Superior temporal gyrus (tissue), 1 donor: ENCODE measurements at regions not wholly inside any gene's neighbourhood (a gene's known extent, or its start where the extent isn't known, plus 50 kb on each side); places are given as distances from the start of the nearest gene placed in this dataset.

Experiments used
- DNase-seq: peaks from one replicate; pipeline ENCODE4 v3.0.0-alpha.2; 2016; ENCODE audit errors: extremely low spot score

DNA sequence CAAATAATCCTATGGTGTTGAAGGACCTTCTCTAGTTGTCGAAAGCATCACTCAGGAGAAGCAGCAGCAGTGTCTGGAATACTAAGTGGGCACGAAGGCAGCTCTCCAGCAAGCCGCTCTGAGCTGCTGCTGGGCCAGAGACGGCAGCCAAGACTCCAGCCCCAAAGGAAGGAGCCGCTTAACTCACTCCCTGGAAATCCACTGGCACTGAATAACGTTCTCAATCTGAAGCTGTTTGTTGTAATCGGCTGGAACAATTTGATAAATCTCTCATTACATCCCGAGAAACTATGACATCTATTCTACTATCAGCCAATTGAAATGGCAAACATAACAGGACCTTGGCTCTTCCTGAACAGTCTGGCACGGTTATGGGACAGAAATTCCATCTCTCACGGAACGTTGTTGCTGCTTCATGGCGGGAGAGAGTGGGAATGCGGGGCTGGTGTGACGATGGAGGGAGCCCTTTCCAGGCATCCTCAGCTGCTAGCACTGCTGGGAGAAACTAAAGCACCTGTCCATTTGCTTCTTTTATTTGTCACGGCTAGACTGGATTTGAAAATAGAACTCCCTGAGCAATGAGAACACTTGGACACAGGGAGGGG lies 331.5 kb upstream of the RNF32 start:
- DNase-seq, result peak; percentile 63

DNA sequence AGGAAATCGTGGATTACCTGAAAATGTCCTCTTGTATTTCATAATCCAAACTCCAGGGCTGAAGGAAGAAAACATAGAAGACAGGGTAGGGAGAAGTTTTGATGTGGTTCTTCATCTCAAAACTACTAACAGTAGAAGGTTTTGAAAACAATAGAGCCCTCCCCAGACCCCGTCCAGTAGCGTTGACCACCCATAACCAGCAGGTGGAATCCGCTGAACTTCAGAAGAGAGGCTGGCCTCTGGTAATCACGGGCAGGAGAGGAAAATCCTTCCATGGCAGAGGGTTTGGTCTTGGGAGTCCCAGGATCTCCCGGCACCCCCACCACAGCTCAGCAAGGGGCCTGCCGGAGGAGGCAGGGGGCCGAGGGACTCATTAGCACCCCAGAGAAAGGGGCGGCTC lies 333.4 kb upstream of the RNF32 start:
- no peak for DNase-seq

DNA sequence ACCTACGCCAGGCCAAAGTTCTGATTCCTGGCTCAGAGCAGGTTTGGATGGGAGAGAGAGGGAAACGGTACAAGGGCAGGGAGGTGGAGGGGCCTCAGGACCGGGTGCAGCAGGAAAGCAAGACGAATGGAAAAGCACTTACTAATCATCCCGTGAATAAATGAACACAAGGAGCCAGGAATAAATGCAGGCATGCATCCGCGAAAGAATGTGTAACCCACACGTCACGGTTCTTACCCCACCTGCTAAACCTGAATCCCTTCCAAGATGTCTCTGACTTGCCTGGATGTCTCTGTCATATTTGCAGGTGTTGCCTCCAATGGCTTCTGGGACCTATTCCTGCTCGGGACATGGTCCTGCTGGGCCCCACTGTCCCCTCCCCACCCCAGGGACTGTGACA lies 335.2 kb upstream of the RNF32 start:
- no peak for DNase-seq

DNA sequence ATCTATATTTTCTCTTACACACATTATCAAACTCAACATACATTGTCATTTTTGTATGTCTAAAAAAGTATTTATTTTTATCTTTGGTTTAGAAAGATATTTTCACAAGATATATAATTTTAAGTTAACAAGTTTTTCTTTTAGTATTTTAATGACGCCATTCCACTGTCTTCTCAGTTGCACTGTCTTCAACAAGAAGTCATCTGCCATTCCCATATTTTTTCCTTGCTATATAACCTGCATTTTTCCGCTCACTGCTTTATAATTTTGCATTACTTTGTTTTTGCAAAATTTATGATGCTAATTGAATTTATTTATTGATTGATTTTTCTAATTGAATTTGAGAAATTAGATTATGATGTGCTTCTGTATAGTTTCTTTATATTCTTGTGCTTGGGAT lies 357.8 kb upstream of the RNF32 start:
- DNase-seq, result no peak

DNA sequence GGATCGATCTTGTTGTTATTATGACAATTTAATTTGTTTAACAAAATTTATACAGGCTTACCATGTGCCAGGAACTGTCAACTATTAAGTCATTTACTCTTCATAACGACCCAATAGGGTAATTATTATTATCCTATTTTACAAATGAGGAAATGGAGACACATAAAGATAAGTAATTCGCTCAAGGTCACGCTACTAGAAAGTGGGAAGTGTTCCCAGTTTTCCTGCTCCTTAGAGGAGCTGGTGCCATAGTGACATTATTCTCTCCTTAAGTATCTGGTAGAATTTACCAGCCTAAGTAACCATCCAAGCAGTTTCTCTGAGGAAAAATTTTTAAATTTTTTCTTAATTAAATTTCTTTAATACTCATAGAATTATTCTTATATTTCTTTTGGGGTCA lies 360.9 kb upstream of the RNF32 start:
- DNase-seq, result no peak

DNA sequence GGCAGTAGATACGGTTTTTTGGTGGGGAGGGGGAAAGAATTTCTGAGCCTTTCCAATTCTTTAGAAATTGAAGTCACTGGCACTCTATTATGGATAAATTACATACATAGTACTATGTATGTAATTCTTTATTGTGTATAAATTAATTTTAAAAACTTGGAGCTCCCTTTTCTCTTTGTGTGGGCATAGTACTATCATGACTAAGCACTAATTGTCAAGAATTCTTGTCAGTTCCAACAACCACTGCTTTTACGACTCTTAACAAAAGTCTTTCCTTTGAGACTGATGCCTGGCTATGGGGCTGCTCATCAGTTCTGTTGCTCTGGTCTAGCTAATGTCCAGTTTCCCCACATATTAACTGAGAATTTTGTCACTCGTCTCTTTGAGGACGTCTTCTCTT lies 365.3 kb upstream of the RNF32 start:
- DNase-seq, result no peak

DNA sequence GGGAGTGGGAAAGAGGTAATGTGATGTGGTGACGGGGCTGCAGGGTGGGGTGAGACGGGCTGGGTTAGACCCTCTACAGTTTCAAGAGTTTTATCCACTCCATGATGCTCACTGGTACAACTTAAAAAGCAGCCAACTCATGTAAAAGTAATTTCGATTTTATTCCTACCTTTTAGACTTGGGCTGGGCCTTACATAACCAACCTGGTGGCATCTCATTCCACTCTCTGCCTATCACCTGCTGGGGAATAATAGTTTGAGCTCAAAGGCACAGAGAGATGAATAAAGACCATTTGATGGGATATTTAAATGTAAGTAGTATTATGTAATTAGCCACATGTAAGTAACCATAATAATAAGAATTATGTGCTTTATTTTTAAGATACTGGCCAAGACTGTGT lies 366.0 kb upstream of the RNF32 start:
- DNase-seq, result no peak

DNA sequence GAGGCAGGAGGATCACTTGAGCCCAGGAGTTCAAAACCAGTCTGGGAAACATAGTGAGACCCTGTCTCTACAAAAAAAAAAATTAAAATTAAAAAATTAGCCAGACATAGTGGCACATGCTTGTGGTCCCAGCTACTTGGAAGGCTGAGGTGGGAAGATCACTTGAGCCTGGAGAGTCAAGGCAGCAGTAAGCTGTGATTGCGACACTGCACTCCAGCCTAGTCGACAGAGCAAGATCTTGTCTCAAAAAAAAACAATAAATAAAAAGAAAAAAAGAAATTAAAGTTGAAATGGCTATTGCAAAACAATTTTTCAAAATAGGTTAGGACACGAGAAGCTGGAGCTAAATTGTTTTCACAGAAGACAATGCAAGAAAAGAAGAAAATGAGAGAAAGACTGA lies 379.0 kb upstream of the RNF32 start:
- DNase-seq, result no peak

DNA sequence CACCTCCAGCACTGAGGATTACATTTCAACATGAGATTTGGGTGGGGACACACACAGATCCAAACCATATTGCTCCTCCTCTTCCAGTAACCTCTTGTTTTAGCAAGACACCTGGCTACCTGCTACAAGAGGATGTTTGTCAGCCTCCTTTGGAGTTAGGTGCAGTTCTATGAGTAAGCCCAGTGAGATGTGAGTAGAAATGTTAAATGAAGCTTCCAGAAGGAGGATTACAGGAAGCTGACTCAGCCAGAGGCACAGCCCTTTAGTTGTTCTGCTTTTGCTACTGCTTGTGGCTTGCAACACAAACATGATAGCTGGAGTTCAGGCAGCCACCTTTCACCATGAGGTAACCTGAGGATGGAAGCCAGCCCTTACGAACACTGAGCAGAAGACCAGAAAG lies 382.7 kb upstream of the RNF32 start:
- no peak for DNase-seq

DNA sequence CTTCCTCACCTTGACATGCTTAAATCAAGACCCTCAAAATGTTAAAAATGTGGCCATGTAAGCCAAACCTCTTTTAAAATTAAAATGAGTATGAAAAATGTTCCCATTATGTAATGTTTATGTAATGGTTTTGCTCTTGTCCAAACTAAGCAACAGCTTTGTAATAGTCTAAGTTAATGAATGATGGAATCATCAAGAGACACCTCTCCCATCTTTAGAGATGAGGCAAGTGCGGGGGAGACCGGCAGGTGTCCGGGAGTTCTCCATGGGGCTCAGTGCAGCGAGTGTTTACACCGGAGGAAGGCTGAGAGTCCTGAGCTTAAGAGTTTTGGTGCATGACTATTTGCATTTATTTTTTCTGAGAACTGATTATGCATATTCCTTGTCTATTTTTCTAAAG lies 384.9 kb upstream of the RNF32 start:
- DNase-seq, result no peak

DNA sequence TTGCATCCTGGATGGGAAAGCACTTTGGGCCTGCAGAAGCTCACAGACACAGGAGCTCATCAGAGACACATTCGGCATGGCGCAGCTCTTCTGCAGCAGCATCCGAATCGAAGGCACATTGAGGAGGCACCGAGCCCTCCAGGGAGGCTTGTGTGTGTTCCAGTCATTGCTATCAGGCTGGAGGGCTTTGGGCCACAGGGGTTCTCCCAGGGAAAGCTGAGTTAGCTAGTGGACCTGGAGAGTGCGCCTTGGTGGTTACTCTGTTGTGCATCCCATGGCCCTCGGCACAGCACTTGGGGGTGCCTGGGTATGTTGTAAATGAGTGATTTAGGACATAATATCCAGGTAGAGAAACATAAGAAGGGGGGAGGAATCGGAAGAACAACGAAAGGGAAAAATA lies 388.7 kb upstream of the RNF32 start:
- no peak for DNase-seq

DNA sequence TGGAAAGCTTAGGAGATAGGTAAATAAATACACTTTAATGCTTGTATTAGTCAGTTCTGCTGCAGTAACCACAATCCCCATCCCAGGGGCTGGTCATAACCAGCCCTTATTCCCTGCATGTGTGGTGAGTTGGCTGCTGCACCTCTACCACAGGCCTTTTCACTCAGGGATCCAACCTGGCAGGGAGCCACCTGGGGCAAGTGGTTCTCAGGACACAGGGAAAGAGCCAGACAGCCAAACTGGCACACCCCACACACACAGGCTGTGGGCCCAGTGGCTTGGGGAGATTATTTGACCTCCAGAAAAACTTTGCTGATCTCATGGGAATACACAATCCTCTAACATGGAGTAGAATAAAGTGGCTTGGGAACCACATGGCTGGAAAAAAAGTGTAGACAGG lies 400.0 kb upstream of the RNF32 start:
- no peak for DNase-seq

DNA sequence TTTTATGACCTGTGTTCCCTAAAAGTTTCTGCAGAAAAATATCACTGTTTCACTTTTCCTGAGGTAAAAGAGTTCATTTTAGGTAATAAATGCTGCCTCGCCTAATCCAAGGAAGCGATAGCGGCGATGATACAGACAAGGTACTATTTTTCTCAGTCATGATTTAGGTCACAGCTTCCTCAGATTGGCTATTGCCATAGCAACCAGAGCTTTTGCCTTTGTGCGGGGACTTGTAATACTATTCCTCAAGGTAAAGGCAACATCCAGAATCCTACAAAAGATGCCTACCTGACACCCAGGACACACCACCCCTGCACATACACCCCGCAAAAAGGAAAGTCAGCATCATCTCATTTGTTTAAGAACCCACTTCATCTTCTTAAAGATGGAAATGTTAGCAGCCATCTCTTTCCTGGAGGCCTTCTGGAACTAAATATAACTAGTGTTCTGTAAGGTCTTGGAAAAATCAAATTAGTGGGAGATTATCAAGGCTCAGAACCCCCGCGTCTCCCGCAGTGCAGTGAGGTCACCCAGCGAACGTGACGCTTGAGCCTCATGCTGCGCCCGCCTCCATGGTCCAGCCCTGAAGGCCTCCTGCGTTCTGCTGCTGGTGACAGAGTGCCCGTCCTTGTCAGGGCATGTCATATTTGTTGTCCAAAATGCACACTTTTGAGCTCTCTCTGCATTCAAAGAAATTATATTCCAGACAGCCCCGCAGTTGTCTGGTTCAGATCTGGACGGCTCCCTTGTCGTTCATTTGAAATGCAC lies 402.0 kb upstream of the RNF32 start:
- peak; percentile 21 for DNase-seq

DNA sequence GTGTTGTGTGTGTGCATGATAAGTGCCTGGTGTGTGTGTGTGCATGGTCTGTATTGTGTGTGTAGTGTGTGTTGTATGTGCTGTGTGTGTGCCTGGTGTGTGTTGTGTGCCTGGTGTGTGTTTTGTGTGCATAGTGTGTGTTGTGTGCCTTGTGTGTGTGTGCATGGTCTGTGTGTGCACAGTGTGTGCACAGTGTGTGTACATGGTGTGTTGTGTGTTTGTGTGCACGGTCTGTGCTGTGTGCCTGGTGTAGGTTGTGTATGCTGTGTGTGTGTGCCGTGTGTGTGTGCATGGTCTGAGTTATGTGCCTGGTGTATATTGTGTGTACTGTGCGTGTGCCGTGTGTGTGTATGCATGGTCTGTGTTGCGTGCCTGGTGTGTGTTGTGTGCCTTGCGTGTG lies 403.0 kb upstream of the RNF32 start:
- no peak for DNase-seq

DNA sequence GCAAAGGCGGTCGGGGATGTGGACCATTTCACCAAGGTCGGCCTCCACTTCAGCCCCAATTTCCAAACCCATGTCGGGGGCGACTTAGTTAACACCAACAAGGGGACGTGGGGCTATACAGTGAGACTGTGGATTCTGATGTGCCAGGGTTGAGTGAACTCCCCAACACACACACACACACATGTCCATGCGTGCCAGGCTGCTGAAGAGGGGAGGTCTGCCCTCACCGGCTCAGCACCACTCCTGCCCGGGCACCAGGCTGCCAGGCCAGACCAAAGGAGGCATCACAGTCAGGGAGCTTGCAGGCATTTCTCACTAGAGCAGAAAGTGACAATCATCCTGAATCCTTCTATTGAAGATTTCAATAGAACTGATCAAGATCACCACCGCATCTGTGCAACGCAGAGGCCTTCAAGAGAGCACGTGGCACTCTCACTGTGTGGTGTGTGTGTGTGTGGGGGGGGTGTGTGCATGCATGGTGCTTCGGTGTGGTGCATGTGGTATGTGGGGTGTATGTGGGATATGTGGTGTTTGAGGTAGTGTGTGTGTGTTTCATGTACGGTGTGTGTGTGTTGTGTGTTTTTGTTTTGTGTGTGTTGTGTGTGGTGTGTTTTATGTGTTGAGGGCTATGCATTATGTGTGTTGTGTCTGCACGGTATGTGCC lies 403.5 kb upstream of the RNF32 start:
- DNase-seq, result no peak

DNA sequence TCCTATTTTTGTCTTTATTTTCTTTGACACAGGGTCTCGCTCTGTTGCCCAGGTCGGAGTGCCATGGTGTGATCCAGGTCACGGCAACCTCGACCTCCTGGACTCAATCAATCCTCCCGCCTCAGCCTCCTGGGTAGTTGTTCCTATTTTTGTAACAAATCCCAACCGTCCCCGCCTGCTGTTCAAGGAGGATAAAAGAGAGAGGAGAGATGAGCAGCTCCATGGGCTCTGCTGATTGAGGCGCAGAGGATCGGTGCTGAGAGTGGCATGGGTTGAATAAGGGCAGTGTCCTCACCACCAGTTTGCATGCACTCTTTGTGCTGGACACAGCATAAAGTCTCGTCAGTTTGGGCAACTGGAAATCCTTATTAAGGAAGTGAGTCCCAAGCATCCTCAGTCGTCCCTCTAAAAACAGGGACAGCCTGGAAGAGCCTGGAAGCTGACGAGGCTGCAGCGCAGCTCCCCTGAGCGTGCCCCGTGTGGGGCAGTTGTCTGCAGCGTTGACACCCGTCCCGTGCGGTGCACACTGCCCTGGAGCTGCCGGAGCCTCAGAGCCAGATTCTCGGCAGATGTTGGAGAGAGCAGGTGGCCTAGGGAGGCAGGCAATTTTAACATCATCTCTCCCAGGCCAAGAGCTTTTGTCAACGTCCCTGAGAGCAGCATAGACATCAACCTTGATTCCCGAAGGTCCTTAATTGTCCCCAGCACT lies 404.2 kb upstream of the RNF32 start:
- DNase-seq, result no peak

DNA sequence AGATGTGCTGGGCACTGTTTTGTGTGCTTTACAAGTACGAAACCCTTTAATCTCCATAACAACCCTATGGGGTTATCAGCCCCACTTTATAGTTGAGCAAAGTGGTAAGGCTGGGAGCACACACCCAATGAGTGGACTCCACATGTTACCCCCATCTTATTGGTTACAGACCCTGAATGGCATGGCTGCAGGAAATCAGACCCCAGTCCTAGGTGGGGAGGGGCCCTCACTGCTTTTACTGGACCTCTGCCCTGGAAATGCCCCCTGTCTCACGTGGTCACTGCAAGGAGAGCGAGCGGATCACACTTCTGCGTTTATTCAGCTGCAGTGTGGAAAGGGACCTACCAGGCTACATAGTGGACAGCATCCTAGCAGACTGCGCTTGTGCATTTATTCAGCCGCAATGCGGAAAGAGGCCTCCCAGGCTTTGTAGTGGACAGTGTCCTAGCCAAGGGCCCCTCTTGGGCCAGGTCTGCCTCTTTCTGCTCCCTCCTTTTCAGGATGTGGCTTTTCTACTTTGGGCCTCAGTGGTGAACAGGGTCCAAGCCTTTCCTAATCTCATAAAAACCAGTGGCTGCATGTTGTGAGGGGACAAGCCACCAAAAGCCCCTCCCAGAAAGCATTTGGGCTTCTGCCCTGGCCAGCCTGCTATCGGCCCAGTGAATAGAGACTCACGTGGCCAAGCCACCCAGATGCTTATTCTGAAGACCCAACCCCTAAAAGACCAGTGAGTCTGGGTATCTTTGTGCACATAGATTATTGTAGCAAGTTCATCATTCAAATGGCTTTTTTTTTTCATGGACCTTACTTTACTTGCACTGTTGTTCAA lies 405.7 kb upstream of the RNF32 start:
- DNase-seq, result no peak

DNA sequence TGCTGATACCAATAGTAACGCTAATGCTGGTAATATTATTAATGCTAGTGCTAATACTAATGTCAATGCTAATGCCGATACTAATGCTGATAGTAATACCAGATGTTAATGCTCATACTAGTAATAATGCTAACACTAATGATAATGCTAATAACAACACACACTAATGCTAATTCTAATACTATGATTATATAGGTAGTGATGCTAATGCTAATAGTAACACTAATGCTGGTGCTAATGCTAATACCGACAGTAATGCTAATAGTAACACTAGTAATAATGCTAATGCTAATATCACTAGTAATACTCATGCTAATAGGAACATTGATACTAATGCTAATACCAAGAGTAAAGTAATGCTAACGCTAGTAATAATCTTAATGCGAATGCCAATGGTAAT lies 406.4 kb upstream of the RNF32 start:
- no peak for DNase-seq

DNA sequence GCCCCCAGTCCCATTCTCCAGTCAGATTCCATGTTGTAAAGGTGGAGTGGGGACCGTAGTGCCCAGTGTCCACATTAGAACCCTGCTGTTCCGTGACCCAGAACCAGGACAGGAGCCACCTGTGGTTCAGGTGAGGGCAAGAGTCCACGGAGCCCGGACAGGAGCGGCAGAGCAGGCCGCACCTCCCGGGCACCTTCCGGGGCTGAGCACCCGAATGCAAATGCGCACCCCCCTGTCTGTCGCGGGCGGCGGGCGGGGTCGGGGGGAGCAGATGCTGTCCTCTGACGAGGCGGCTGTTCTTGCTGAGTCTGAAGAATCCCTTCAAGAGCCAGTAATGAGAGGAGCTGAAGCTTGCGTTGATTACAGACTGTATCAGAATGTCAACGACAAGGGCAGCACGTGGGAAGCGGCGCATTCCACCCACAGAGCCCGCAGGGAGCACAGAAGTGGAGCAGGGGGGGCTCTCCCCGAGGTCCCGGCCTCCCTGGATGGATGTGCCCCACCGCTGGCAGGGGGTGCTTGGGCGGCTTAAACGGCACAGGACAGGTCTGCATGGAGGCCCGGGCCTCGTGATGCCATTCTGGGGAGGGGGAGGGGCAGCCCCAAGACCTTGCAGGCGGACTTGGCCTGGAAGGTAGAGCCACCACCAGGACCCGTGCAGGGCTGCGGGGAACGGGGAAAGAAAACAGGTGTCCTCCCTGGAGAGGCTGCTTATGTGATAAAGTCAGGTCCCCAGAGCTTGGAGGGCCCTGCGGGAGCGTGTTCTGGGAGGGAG lies 407.5 kb upstream of the RNF32 start:
- no peak for DNase-seq

DNA sequence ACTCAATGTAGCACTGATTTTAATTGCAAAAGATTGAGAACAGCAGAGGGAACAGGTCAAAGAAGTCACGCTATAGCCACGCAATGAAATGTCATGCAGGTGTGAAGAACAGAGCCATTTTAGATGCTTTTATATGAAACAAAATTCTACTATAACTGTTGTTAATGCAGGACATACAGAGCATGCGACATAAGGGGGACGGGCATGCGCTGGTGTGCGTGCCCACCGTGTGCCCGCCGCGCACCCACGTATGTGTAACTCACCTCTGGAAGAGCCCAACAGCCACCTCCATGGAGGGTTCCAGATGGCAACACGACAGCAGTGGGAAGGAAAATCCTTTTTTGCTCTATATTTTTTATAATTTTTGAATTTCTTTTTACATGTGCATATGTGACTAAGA lies 410.0 kb upstream of the RNF32 start:
- DNase-seq, result no peak

DNA sequence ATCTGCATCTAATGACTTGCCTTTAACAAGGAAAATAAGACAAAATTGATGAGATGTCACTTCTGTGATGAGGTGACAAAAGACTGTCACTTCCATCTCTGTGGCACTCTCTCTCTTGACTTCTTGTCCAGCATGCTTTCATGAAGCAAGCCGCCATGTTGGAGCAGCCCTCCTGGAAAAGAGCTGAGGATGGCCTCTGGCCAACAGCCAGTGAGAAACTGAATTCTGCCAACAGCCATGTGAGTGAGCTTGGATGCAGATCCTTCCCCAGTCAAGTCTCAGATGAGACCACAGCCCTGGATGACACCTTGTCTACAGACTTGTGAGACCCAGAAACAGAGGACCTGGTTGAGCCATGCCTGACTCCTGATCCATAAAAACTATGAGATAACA lies 412.6 kb upstream of the SHH start:
- no peak for DNase-seq
